ENCODE measurements at regions not wholly inside any gene's neighbourhood (a gene's known extent, or its start where the extent isn't known, plus 50 kb on each side); places are given as distances from the start of the nearest gene placed in this dataset.
A peak's percentile ranks its signal among the peaks of the same experiment; 100 is the strongest.

GRCh38 chr2:156170929-156171328 lies 161.6 kb downstream of the NR4A2 start:
- in situ Hi-C loops (cut with MboI) (no loop called here), intact Hi-C loops (cut with micrococcal nuclease) (no loop called here)
- no peak overlapping the region for H3K9ac ChIP-seq (ENCODE audit: insufficient read depth in 1 of 2, low read depth in 2 of 2, low read length in 2 of 2)
- ChIA-PET CTCF (ENCODE audit: low intra/inter-chr PET ratio) (no interaction called here), POLR2A (no interaction called here)
- H2AFZ ChIP-seq (ENCODE audit: low read depth, low read length), result no peak overlapping the region
- no peaks in the 10 kb centered on the region for H3K4me1 ChIP-seq (replicated peaks in 1 of 2; ENCODE audit: control insufficient read depth in 2 of 2, insufficient read depth in 2 of 2, low read length in 2 of 2)
- no peak for DNase-seq (ENCODE audit: extremely low read depth in 1 of 4, low spot score in 3 of 4)
- H3K27ac ChIP-seq (ENCODE audit: extremely low read depth, low read depth, low read length), result no peak overlapping the region
- no peaks in the 10 kb centered on the region for H3K9me3 ChIP-seq (replicated peaks; ENCODE audit: control insufficient read depth, insufficient read depth, low read depth, low read length)
- no peak for TF ChIP-seq CEBPZ (IDR thresholded peaks at IDR 0.05; ENCODE audit: borderline replicate concordance, low read depth, low read length)
- peak in 1 of 2 experiments; percentile 97 for TF ChIP-seq AFF1 (IDR thresholded peaks at IDR 0.05; ENCODE audit: low read depth in 1 of 2, partially characterized antibody in 2 of 2)
- no peak for TF ChIP-seq ZNF212 (CRISPR knock-in tag; IDR thresholded peaks at IDR 0.05)
- no peak for TF ChIP-seq PRDM10 (IDR thresholded peaks at IDR 0.05; ENCODE audit: partially characterized antibody)
- H3K36me3 ChIP-seq (ENCODE audit: control insufficient read depth, insufficient read depth, low read length), result no peaks in the 10 kb centered on the region
- no peak for ATAC-seq
- no peaks in the 10 kb centered on the region for H4K20me1 ChIP-seq (replicated peaks; ENCODE audit: control insufficient read depth, insufficient read depth, low read length)
- H3K4me3 ChIP-seq, result no peak overlapping the region
- 19% methylated on average over 2 of the region's 2 CpGs for WGBS (ENCODE audit: insufficient coverage, low coverage, missing lambda C conversion rate)
- H3K9me1 ChIP-seq (ENCODE audit: control insufficient read depth, insufficient read depth, low read length), result no peaks in the 10 kb centered on the region
- H3K27me3 ChIP-seq (ENCODE audit: control insufficient read depth in 2 of 2, insufficient read depth in 2 of 2, low read length in 2 of 2), result no peaks in the 10 kb centered on the region
- no TSS peak for BruUV-seq (replicated peaks)
- H3K79me2 ChIP-seq (ENCODE audit: control insufficient read depth, insufficient read depth, low read length), result no peaks in the 10 kb centered on the region
- no peak overlapping the region for H3K4me2 ChIP-seq (ENCODE audit: insufficient read depth, low read length)
- FAIRE-seq, result no peak

All from K562 (cell line).